Skeletal muscle satellite cell (primary cell): ENCODE measurements at regions not wholly inside any gene's neighbourhood (a gene's known extent, or its start where the extent isn't known, plus 50 kb on each side); places are given as distances from the start of the nearest gene placed in this dataset.

ENCODE experiments used
- H3K27me3 ChIP-seq: 2 replicates; pipeline ENCODE4 v1.7.0; 2013; ENCODE audit warnings: low read length; ENCODE audit not compliant: control insufficient read depth, insufficient read depth
- H3K36me3 ChIP-seq: 2 replicates; pipeline ENCODE4 v1.7.0; 2013; ENCODE audit warnings: mild to moderate bottlenecking, control low read depth, low read length; ENCODE audit not compliant: insufficient read depth
- H3K4me1 ChIP-seq: 2 replicates; pipeline ENCODE4 v1.7.0; 2013; ENCODE audit warnings: low read length; ENCODE audit not compliant: control insufficient read depth, insufficient read depth
- H3K4me2 ChIP-seq: 2 replicates; pipeline ENCODE4 v1.7.0; 2013; ENCODE audit warnings: mild to moderate bottlenecking, low read length
- H3K4me3 ChIP-seq: 2 replicates; pipeline ENCODE4 v1.7.0; 2013; ENCODE audit warnings: low read length
- H3K9ac ChIP-seq: 2 replicates; pipeline ENCODE4 v1.7.0; 2013; ENCODE audit warnings: mild to moderate bottlenecking, low read depth, low read length, moderate library complexity
- H3K9me3 ChIP-seq: replicated peaks from 2 replicates; pipeline ENCODE4 v1.7.0; 2013; ENCODE audit warnings: mild to moderate bottlenecking, control low read depth, low read length

- Histone ChIP-seq H3K9ac (no peak overlapping the region), H3K4me2 (no peak overlapping the region), H3K36me3 (no peaks in the 10 kb centered on the region), H3K4me1 (peaks cover 14% of the 10 kb centered on the region), H3K9me3 (no peaks in the 10 kb centered on the region), H3K4me3 (no peak overlapping the region), H3K27me3 (no peaks in the 10 kb centered on the region)
These were observed 405.0 kb downstream of the PDCD6IP start for GRCh38 chr3:34203386-34203785.

- no peaks in the 10 kb centered on the region for H3K9me3 ChIP-seq
- no peak overlapping the region for H3K9ac ChIP-seq
- H3K27me3 ChIP-seq = no peaks in the 10 kb centered on the region
- H3K4me1 ChIP-seq = peaks cover 15% of the 10 kb centered on the region
- H3K4me3 ChIP-seq = no peak overlapping the region
- H3K4me2 ChIP-seq = peak overlapping the region; percentile 42
- no peaks in the 10 kb centered on the region for H3K36me3 ChIP-seq
These were observed 408.6 kb downstream of the PDCD6IP start for GRCh38 chr3:34207002-34207401.

GRCh38 chr3:34207806-34208205, 409.4 kb downstream of the PDCD6IP start:
- Histone ChIP-seq H3K9me3 (no peaks in the 10 kb centered on the region), H3K4me1 (peaks cover 21% of the 10 kb centered on the region), H3K4me2 (no peak overlapping the region), H3K27me3 (no peaks in the 10 kb centered on the region), H3K9ac (no peak overlapping the region), H3K36me3 (no peaks in the 10 kb centered on the region), H3K4me3 (no peak overlapping the region)

GRCh38 chr3:34212175-34212574, 413.7 kb downstream of the PDCD6IP start:
- no peaks in the 10 kb centered on the region for H3K9me3 ChIP-seq
- no peak overlapping the region for H3K9ac ChIP-seq
- H3K36me3 ChIP-seq = no peaks in the 10 kb centered on the region
- H3K4me1 ChIP-seq = peaks cover 21% of the 10 kb centered on the region
- H3K27me3 ChIP-seq = no peaks in the 10 kb centered on the region
- no peak overlapping the region for H3K4me3 ChIP-seq
- peak overlapping the region; percentile 13 for H3K4me2 ChIP-seq

- Histone ChIP-seq H3K9ac (no peak overlapping the region), H3K27me3 (no peaks in the 10 kb centered on the region), H3K4me3 (no peak overlapping the region), H3K4me1 (peaks cover 18% of the 10 kb centered on the region), H3K36me3 (no peaks in the 10 kb centered on the region), H3K9me3 (no peaks in the 10 kb centered on the region), H3K4me2 (peak overlapping the region; percentile 13)
These were observed 414.2 kb downstream of the PDCD6IP start for GRCh38 chr3:34212656-34213055.

GRCh38 chr3:34213478-34213877, 415.0 kb downstream of the PDCD6IP start:
- no peak overlapping the region for H3K9ac ChIP-seq
- H3K4me3 ChIP-seq = no peak overlapping the region
- H3K36me3 ChIP-seq = no peaks in the 10 kb centered on the region
- H3K27me3 ChIP-seq = no peaks in the 10 kb centered on the region
- no peaks in the 10 kb centered on the region for H3K9me3 ChIP-seq
- no peak overlapping the region for H3K4me2 ChIP-seq
- peaks cover 10% of the 10 kb centered on the region for H3K4me1 ChIP-seq

- Histone ChIP-seq H3K9ac (no peak overlapping the region), H3K4me2 (no peak overlapping the region), H3K9me3 (no peaks in the 10 kb centered on the region), H3K36me3 (no peaks in the 10 kb centered on the region), H3K4me1 (peaks cover 8% of the 10 kb centered on the region), H3K4me3 (no peak overlapping the region), H3K27me3 (no peaks in the 10 kb centered on the region)
These were observed 418.4 kb downstream of the PDCD6IP start for GRCh38 chr3:34216711-34217335.

GRCh38 chr3:34218706-34219385, 420.4 kb downstream of the PDCD6IP start:
- Histone ChIP-seq H3K9me3 (no peaks in the 10 kb centered on the region), H3K4me1 (no peaks in the 10 kb centered on the region), H3K9ac (no peak overlapping the region), H3K4me2 (no peak overlapping the region), H3K27me3 (no peaks in the 10 kb centered on the region), H3K4me3 (no peak overlapping the region), H3K36me3 (no peaks in the 10 kb centered on the region)

- Histone ChIP-seq H3K36me3 (no peaks in the 10 kb centered on the region), H3K4me1 (no peaks in the 10 kb centered on the region), H3K9ac (no peak overlapping the region), H3K4me3 (no peak overlapping the region), H3K27me3 (no peaks in the 10 kb centered on the region), H3K4me2 (no peak overlapping the region), H3K9me3 (no peaks in the 10 kb centered on the region)
These were observed 421.1 kb downstream of the PDCD6IP start for GRCh38 chr3:34219556-34219955.

- no peak overlapping the region for H3K9ac ChIP-seq
- no peaks in the 10 kb centered on the region for H3K9me3 ChIP-seq
- H3K4me1 ChIP-seq = no peaks in the 10 kb centered on the region
- no peaks in the 10 kb centered on the region for H3K36me3 ChIP-seq
- no peaks in the 10 kb centered on the region for H3K27me3 ChIP-seq
- H3K4me2 ChIP-seq = no peak overlapping the region
- no peak overlapping the region for H3K4me3 ChIP-seq
These were observed 427.5 kb downstream of the PDCD6IP start for GRCh38 chr3:34225821-34226366.

- Histone ChIP-seq H3K36me3 (no peaks in the 10 kb centered on the region), H3K4me2 (no peak overlapping the region), H3K4me1 (no peaks in the 10 kb centered on the region), H3K9me3 (no peaks in the 10 kb centered on the region), H3K9ac (no peak overlapping the region), H3K4me3 (no peak overlapping the region), H3K27me3 (no peaks in the 10 kb centered on the region)
These were observed 431.4 kb downstream of the PDCD6IP start for GRCh38 chr3:34229876-34230275.

- Histone ChIP-seq H3K36me3 (no peaks in the 10 kb centered on the region), H3K4me1 (no peaks in the 10 kb centered on the region), H3K27me3 (no peaks in the 10 kb centered on the region), H3K4me2 (no peak overlapping the region), H3K9me3 (no peaks in the 10 kb centered on the region), H3K9ac (no peak overlapping the region), H3K4me3 (no peak overlapping the region)
These were observed 436.7 kb downstream of the PDCD6IP start for GRCh38 chr3:34235096-34235495.
